Dendritic cell treated with granulocyte-macrophage colony-stimulating factor and Interleukin-4, amounts not matched to agents 40 ng/mL and 50 ng/mL, for 4 days (primary cell): ENCODE measurements at regions not wholly inside any gene's neighbourhood (a gene's known extent, or its start where the extent isn't known, plus 50 kb on each side); places are given as distances from the start of the nearest gene placed in this dataset.
"Not testable (repeated sequence)": the region's sequence is repeated elsewhere in the genome, so short reads cannot be mapped to it uniquely, and the experiment has no call there.

Experiments used
- H3K27ac Mint-ChIP-seq: one replicate; pipeline ENCODE4 v1.8.0; 2022; ENCODE audit warnings: mild to moderate bottlenecking, mixed read lengths
- H3K27me3 Mint-ChIP-seq: one replicate; pipeline ENCODE4 v1.8.0; 2022; ENCODE audit warnings: mild to moderate bottlenecking, mixed read lengths
- H3K36me3 Mint-ChIP-seq: one replicate; pipeline ENCODE4 v1.8.0; 2022; ENCODE audit warnings: low read depth, mixed read lengths
- H3K4me1 Mint-ChIP-seq: one replicate; pipeline ENCODE4 v1.8.0; 2022; ENCODE audit warnings: low read depth, mixed read lengths
- H3K4me3 Mint-ChIP-seq: one replicate; pipeline ENCODE4 v1.8.0; 2022; ENCODE audit warnings: mild to moderate bottlenecking, moderate library complexity, mixed read lengths
- H3K9me3 Mint-ChIP-seq: one replicate; pipeline ENCODE4 v1.8.0; 2022; ENCODE audit warnings: mixed read lengths
- intact Hi-C: fragments of 100-400 bp; cut with micrococcal nuclease; formaldehyde crosslinking; loops from one replicate; pipeline ENCODE4 v1.15.0; 2022

DNA sequence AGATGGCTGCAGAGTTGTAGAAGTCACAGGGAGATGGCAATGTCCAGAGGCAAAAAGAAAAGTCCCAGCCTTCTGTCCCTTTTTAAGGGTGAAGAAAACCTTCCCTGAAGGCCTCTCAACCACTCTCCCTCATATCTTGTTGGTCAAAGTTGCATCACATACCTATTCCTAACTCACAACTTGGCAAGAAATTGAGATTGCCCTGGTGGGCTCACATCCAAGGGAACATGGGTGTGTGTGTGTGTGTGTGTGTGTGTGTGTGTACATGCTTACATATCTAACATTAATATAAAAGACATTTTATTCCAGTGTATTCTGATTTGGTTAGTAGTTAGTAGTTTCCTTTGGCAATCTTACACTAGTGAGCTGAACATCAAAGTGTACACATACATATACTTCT lies 144.3 kb upstream of the SALL4 start:
- intact Hi-C loops = no loop called here
- H3K4me3 Mint-ChIP-seq = no peak overlapping the region
- no peaks in the 10 kb centered on the region for H3K27me3 Mint-ChIP-seq
- no peaks in the 10 kb centered on the region for H3K36me3 Mint-ChIP-seq
- no peaks in the 10 kb centered on the region for H3K4me1 Mint-ChIP-seq
- H3K9me3 Mint-ChIP-seq = no peaks in the 10 kb centered on the region
- no peak overlapping the region for H3K27ac Mint-ChIP-seq

DNA sequence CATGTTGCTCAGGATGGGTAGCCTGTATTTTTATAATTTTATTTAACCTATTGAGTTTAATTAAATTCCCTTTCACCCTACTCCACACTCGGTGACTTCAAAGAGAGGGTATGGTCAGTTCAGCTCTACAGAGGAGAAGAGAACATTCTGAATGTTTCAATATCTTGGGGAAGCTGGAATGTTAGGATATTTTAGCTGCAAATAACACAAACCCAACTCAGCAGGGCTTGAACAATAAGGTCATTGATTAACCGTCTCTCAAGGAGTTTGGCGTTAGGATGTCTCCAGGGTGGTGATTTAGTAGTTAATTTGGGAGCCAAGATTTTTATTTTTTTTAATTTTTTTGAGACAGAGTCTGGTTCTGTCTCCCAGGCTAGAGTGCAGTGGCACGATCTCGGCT lies 143.6 kb upstream of the SALL4 start:
- no peak overlapping the region for H3K27ac Mint-ChIP-seq

DNA sequence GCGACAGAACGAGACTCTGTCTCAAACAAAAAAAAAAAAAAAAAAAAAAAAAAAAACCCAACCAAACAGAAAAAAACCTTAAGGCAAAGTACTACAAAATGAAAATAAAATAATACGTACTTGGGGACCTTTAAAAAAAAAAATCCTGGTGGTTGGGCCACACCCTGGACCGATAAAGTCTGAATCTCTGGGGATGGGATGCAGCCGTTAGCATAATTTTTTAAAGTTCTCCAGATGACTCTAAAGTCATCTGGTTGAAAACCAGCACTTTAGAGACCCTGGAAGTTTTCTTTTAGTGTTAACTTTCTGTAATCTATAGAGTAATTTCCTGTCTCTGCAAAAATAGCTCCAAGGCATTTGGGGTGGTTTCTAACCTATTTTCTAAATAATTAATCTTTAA lies 142.9 kb upstream of the SALL4 start:
- Mint-ChIP-seq H3K9me3 (no peaks in the 10 kb centered on the region), H3K4me3 (no peak overlapping the region), H3K27ac (no peak overlapping the region), H3K27me3 (no peaks in the 10 kb centered on the region), H3K36me3 (no peaks in the 10 kb centered on the region), H3K4me1 (no peaks in the 10 kb centered on the region)
- intact Hi-C loops = no loop called here

More for the DNA sequence above, 143.6 kb upstream of the SALL4 start:
- Mint-ChIP-seq H3K36me3 (no peaks in the 10 kb centered on the region), H3K4me3 (no peak overlapping the region), H3K27me3 (no peaks in the 10 kb centered on the region), H3K9me3 (no peaks in the 10 kb centered on the region), H3K4me1 (no peaks in the 10 kb centered on the region)
- intact Hi-C loops = no loop called here

DNA sequence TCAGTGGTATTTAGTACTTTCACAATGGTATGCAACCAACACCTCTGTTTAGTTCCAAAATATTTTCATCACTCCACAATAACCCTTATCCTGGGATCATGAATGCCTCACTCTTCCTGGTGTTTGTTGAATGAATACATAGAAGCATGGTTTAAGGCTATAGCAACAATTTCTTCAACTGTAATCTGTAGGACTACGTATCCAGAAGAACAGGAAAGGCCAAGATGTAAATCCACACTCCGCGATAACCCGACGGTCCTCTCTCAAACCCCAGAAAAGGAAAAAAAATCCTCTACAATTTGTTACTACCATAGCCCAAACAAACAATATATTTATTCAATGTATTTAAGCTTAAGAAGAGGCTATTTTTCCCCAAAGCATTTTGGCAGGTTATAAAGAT lies 141.4 kb upstream of the SALL4 start:
- H3K36me3 Mint-ChIP-seq = no peaks in the 10 kb centered on the region
- intact Hi-C loops = no loop called here
- H3K4me1 Mint-ChIP-seq = no peaks in the 10 kb centered on the region
- H3K9me3 Mint-ChIP-seq = no peaks in the 10 kb centered on the region
- no peak overlapping the region for H3K27ac Mint-ChIP-seq
- H3K4me3 Mint-ChIP-seq = no peak overlapping the region
- no peaks in the 10 kb centered on the region for H3K27me3 Mint-ChIP-seq

DNA sequence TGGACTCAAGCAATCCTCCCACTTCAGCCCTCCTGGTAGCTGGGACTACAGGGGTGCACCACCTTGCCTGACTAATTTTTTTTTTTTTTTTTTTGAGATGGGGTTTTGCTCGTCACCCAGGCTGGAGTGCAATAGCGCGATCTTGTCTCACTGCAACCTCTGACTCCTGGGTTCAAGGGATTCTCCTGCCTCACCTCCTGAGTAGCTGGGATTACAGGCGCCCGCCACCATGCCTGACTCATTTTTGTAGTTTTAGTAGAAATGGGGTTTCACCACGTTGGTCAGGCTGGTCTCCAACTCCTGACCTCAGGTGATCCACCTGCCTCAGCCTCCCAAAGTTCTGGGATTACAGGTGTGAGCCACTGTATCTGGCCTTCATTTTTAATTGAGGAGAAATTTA lies 141.0 kb upstream of the SALL4 start:
- intact Hi-C loops, H3K9me3 Mint-ChIP-seq, H3K27me3 Mint-ChIP-seq, H3K36me3 Mint-ChIP-seq, H3K4me3 Mint-ChIP-seq, H3K27ac Mint-ChIP-seq, H3K4me1 Mint-ChIP-seq: not testable (repeated sequence)

DNA sequence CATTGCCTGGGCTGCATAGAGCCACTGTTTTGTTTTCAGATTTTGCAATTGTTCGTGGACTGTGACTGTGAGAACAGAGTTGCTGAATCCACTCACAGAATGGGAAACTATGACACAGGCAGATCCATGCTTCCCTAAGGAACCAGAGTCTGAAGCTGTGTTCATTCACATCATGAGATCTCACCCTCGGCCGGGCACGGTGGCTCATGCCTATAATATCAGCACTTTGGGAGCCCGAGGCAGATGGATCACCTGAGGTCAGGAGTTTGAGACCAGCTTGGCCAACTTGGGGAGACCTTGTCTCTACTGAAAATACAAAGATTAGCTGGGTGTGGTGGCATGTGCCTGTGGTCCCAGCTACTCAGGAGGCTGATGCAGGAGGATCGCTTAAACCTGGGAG lies 139.2 kb upstream of the SALL4 start:
- Mint-ChIP-seq H3K27me3 (no peaks in the 10 kb centered on the region), H3K36me3 (no peaks in the 10 kb centered on the region), H3K4me1 (no peaks in the 10 kb centered on the region), H3K9me3 (no peaks in the 10 kb centered on the region), H3K27ac (no peak overlapping the region), H3K4me3 (no peak overlapping the region)
- intact Hi-C loops = no loop called here

DNA sequence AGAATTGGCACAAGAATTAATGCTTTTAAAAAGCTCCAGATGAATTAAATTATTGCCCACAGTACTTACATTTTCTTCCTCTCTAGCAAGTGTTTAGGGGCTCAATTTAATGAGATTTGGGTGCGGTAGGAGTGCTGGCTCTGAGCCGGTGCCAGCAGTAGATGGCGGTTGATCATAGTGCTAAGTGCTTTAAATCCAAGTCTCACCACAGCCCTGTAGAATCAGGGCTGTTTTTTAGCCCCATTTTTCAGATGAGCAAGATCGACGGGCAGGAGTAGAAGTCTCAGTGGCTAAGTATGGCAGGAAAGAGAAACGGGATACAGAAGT lies 136.9 kb upstream of the SALL4 start:
- Mint-ChIP-seq H3K9me3 (no peaks in the 10 kb centered on the region), H3K36me3 (no peaks in the 10 kb centered on the region), H3K27me3 (no peaks in the 10 kb centered on the region), H3K4me1 (no peaks in the 10 kb centered on the region), H3K27ac (no peak overlapping the region), H3K4me3 (no peak overlapping the region)
- intact Hi-C loops = no loop called here

DNA sequence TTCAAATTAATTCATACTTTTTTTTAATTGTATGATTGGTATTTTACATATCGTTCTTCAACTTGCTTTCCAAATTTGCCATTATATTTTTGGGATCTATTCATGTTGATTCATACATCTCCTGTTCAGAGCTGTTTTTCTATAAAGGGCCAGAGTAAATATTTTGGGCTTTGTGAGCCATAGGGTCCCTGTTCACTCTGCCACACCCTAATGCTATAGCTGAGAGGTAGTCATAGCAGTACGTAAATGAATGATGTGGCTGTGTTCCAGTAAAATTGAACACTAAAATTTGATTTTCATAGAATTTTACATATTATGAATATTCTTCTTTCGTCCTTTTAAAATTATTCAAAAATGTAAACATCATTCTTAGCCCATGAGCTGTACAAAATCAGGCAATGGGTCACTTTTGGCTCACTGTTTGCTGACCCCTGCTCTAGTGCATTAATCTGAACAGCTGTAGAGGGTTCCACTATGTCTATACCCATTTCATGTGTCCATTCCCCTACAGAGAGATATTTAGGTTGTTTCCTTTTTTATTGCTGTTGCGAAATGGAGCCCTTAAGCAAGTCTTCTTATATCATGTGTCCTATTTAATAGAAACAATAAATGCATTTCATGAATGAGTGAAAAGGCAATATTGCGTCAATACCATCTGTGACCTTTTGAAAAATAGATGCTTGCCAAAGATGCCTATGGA lies 136.4 kb upstream of the SALL4 start:
- intact Hi-C loops = no loop called here
- H3K4me3 Mint-ChIP-seq = no peak overlapping the region
- no peaks in the 10 kb centered on the region for H3K9me3 Mint-ChIP-seq
- H3K4me1 Mint-ChIP-seq = no peaks in the 10 kb centered on the region
- H3K27ac Mint-ChIP-seq = no peak overlapping the region
- H3K36me3 Mint-ChIP-seq = no peaks in the 10 kb centered on the region
- no peaks in the 10 kb centered on the region for H3K27me3 Mint-ChIP-seq

DNA sequence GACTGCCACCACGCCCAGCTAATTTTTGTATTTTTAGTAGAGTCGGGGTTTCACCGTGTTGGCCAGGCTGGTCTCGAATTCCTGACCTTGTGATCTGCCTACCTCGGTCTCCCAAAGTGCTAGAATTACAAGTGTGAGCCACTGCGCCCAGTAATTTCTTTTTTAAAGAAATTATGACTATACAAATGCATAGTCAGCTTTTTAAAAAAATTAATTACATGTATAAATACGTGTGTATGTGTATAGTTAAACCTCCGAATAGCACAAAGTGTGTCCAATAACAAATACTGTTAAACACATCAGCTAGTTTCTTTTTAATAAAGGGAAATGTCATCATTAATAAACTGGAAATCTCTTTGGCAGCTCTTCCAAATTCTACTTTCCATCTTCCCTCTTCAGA lies 135.5 kb upstream of the SALL4 start:
- intact Hi-C loops = no loop called here
- Mint-ChIP-seq H3K9me3 (no peaks in the 10 kb centered on the region), H3K36me3 (no peaks in the 10 kb centered on the region), H3K27me3 (no peaks in the 10 kb centered on the region), H3K4me1 (no peaks in the 10 kb centered on the region), H3K27ac (no peak overlapping the region), H3K4me3 (no peak overlapping the region)

DNA sequence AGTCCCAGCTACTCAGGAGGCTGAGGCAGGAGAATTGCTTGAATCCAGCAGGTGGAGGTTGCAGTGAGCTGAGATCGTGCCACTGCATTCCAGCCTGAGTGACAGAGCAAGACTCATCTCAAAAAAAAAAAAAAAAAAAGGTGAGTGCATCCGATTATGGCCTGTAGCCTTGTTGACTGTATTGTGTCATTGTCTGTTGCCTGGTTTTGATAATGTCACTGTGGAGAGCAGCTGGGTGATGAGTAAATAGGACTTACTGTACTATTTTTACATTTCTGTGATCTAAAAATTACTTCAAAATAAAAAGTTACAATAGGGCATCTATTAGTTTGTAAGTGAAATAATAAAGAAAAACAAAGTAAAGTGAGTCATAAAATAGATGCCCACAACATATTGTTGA lies 134.1 kb upstream of the SALL4 start:
- Mint-ChIP-seq H3K9me3 (no peaks in the 10 kb centered on the region), H3K4me1 (no peaks in the 10 kb centered on the region), H3K27ac (no peak overlapping the region), H3K36me3 (no peaks in the 10 kb centered on the region), H3K27me3 (no peaks in the 10 kb centered on the region), H3K4me3 (no peak overlapping the region)
- intact Hi-C loops = no loop called here

DNA sequence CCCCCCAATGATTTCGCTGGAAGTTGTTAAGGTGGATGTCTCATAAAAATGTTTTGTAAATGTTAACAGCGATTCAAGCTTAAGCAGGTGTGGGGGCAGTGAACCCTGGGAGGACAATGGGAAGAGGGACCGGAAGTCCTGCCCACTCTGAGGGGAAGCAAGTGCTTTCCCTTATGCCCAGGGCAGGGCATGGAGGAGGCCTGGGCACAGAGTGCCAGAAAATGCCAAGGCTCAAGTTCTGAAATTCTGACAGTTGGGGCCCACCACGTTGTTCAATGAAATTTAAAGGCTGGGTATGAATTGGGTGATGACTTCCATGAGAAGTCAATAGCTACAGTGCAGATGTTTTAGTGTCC lies 132.7 kb upstream of the SALL4 start:
- no peaks in the 10 kb centered on the region for H3K4me1 Mint-ChIP-seq
- no peak overlapping the region for H3K4me3 Mint-ChIP-seq
- H3K9me3 Mint-ChIP-seq = no peaks in the 10 kb centered on the region
- H3K36me3 Mint-ChIP-seq = no peaks in the 10 kb centered on the region
- H3K27ac Mint-ChIP-seq = no peak overlapping the region
- intact Hi-C loops = no loop called here
- H3K27me3 Mint-ChIP-seq = no peaks in the 10 kb centered on the region

DNA sequence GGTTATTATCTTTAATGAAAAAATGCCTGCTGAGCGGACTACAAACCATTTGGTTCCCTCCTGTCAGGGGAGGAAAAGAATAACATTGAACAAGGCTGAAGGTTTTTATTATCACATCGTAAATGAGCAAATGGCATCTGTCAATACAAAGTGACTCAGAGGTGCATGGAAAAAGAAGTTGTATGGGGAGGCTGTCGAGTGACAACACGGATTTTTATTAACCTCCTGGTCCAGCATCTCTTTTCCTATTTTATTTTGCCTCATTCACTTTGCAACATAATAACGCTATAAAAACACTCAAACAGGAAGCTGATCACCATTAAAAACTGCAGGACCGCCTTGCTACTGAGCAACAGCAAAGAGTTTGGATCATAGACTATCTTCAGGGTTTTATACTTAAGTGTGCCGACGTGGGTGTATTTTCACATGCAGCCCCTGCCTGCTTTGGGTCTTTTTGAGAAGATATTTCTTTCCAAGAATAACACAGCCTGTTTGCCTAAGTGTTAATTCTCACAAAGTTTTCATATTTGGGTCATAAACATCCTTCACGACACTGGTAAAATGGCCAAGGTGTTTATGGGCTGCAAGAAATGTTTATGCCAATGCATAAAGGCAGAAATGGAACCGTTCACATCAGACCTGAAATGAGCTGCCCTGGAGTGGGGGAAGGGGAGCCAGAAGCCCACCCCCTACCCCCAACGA lies 132.1 kb upstream of the SALL4 start:
- Mint-ChIP-seq H3K9me3 (no peaks in the 10 kb centered on the region), H3K36me3 (no peaks in the 10 kb centered on the region), H3K27ac (no peak overlapping the region), H3K4me1 (no peaks in the 10 kb centered on the region), H3K4me3 (no peak overlapping the region), H3K27me3 (no peaks in the 10 kb centered on the region)
- intact Hi-C loops = no loop called here

DNA sequence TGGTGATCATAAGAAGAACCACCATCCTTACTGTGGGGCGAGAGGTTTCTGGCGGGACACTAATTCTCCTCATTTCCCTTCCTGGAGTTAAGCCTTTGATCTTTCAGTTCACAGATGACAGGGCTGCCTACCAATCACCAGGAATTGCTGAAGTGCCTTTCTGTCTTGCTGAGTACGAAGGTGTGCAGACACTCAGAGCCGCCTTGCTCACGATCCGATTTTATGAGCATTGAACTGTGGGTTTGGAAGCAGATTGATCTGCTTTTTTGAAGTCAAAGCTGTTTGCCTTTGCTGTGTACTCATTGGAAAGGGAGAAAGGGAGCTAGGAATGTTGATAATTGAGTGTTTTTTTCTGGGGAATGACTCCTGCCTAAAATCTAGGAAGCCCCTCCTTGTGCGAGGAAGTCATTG lies 129.1 kb upstream of the SALL4 start:
- Mint-ChIP-seq H3K36me3 (no peaks in the 10 kb centered on the region), H3K27me3 (no peaks in the 10 kb centered on the region), H3K9me3 (peaks cover 9% of the 10 kb centered on the region), H3K27ac (no peak overlapping the region), H3K4me3 (no peak overlapping the region), H3K4me1 (peaks cover 15% of the 10 kb centered on the region)
- intact Hi-C loops = no loop called here

DNA sequence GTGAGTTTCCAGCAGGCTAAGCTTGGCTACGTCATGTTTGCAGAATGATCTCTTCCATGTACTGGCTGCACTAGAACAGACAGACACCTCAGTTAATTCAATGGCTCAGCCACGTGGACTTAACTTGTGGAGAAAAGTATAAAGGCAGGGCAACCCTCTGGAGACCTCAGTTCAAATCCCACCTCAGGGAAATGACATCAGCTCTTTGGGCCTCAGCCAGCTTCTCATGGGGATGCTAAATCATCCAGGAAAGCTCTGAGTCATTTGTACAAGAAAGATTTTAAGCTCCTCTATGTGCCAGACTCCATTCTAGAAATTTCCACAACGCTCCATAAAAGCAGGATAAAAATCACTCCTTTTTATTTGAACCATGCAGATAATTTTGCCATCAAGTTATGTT lies 128.5 kb upstream of the SALL4 start:
- intact Hi-C loops = no loop called here
- Mint-ChIP-seq H3K4me3 (no peak overlapping the region), H3K27me3 (no peaks in the 10 kb centered on the region), H3K36me3 (no peaks in the 10 kb centered on the region), H3K27ac (no peak overlapping the region), H3K9me3 (peaks cover 9% of the 10 kb centered on the region), H3K4me1 (peaks cover 15% of the 10 kb centered on the region)

DNA sequence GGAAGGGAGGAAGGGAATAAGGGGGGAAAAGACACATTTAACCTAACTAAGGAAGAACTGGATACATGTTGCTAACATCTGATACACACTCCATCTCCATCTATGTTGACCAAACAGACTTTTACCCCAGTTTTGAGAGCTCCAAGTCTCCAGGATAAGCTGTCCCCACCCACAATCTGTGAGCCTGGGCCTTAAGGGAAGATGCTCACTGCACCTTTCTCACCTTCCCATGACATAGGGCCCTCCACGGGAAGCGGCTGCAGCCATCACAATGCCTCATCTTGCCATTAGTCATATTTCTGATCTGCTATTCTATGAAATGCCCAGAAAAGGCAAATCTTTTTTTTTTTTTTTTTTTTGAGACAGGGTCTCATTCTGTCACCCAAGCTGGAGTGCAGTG lies 126.6 kb upstream of the SALL4 start:
- Mint-ChIP-seq H3K4me3 (no peak overlapping the region), H3K27ac (no peak overlapping the region), H3K36me3 (no peaks in the 10 kb centered on the region), H3K27me3 (no peaks in the 10 kb centered on the region), H3K4me1 (peaks cover 15% of the 10 kb centered on the region), H3K9me3 (peaks cover 9% of the 10 kb centered on the region)
- intact Hi-C loops = no loop called here
